ENCODE measurements at regions not wholly inside any gene's neighbourhood (a gene's known extent, or its start where the extent isn't known, plus 50 kb on each side); places are given as distances from the start of the nearest gene placed in this dataset.
A peak's percentile ranks its signal among the peaks of the same experiment; 100 is the strongest.

DNA sequence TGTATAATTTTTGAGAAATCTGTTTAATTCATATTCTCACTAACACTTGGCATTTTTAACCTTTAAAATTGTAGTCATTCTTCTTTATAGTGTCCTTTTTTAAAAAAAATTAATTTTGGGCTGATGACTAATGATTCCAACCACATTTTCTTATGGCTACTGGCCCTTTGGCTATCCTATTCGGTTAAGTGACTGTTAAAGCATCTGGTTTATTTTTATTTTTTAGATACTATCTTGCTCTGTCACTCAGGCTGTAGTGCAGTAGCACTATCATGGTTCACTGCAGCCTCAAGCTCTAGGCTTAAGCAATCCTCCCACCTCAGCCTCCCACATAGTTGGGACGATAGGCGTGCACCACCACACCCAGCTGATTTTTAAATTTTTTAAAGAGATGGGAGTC, 723.2 kb upstream of the CXADR start:
- no peak overlapping the region for H2BK5ac ChIP-seq (ENCODE audit: low read length)
- H3K4me1 ChIP-seq (ENCODE audit: control insufficient read depth in 2 of 2, insufficient read depth in 1 of 2, low read depth in 1 of 2, low read length in 2 of 2), result peaks cover 0 to 4% of the 10 kb centered on the region in 2 donors
- no peak overlapping the region for H3K23ac ChIP-seq (ENCODE audit: low read depth, low read length, poor library complexity)
- no peak for DNase-seq (ENCODE audit: low spot score)
- H3K79me1 ChIP-seq (ENCODE audit: low read depth, low read length), result no peaks in the 10 kb centered on the region
- H4K91ac ChIP-seq (ENCODE audit: low read depth, low read length, poor library complexity), result no peak overlapping the region
- no peak overlapping the region for H3K4me2 ChIP-seq (ENCODE audit: insufficient read depth, low read length, poor library complexity, severe bottlenecking)
- no peak overlapping the region for H3K4me3 ChIP-seq (ENCODE audit: low read length in 2 of 2)
- no peak overlapping the region for H3K27ac ChIP-seq (replicated peaks; ENCODE audit: low read length)
- H3K36me3 ChIP-seq (replicated peaks in 1 of 2; ENCODE audit: control insufficient read depth in 2 of 2, insufficient read depth in 2 of 2, low read length in 2 of 2), result no peaks in the 10 kb centered on the region
- no peak overlapping the region for H3K14ac ChIP-seq (ENCODE audit: low read length)
- no peak overlapping the region for H3K4ac ChIP-seq (ENCODE audit: low read length)
- no peaks in the 10 kb centered on the region for H3K9me3 ChIP-seq (replicated peaks in 1 of 2; ENCODE audit: control insufficient read depth in 2 of 2, insufficient read depth in 1 of 2, low read depth in 1 of 2, low read length in 2 of 2)
- H2BK120ac ChIP-seq (ENCODE audit: low read depth, low read length), result no peak overlapping the region
- H3K18ac ChIP-seq (ENCODE audit: low read length), result no peak overlapping the region
- no peak overlapping the region for H3K9ac ChIP-seq (ENCODE audit: low read depth, low read length, poor library complexity)
- H2BK15ac ChIP-seq (ENCODE audit: low read length), result no peak overlapping the region
- no CpG with 5 or more reads among the region's 3 CpGs for WGBS, 2 donors (ENCODE audit: extremely low coverage in 2 of 2, insufficient read length in 2 of 2, insufficient replicate concordance in 1 of 2)
- no peaks in the 10 kb centered on the region for H3K27me3 ChIP-seq (ENCODE audit: control insufficient read depth in 3 of 3, insufficient read depth in 3 of 3, low read depth in 1 of 3, low read length in 3 of 3)
- no peak overlapping the region for H2AFZ ChIP-seq (ENCODE audit: low read length)
- no peak overlapping the region for H4K8ac ChIP-seq (ENCODE audit: low read depth, low read length)
- H2BK12ac ChIP-seq (ENCODE audit: low read length), result no peak overlapping the region
- no peak overlapping the region for H2AK5ac ChIP-seq (ENCODE audit: low read depth, low read length)

DNA sequence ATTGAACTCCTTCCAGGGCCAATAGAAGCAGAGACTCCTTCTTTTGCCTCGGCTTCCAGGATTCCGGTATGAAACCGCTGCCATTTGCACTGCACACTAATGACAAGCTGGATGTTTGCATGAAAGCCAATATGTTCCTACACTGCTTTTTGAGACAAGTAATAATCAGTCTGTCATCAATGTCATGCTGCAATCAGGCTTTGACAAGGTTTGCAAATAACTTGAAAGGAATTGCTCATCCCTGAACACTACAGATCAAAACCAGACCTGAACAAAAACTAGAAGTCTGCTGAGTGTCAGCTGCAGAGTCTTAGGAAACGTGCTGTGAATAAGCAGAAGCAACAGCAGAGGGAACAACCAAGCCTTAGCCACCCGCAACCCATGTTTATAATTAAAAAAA, 720.7 kb upstream of the CXADR start:
- WGBS, 2 donors (ENCODE audit: extremely low coverage in 2 of 2, insufficient read length in 2 of 2, insufficient replicate concordance in 1 of 2), result no CpG with 5 or more reads among the region's 5 CpGs
- no peak overlapping the region for H2BK15ac ChIP-seq (ENCODE audit: low read length)
- H2BK120ac ChIP-seq (ENCODE audit: low read depth, low read length), result no peak overlapping the region

DNA sequence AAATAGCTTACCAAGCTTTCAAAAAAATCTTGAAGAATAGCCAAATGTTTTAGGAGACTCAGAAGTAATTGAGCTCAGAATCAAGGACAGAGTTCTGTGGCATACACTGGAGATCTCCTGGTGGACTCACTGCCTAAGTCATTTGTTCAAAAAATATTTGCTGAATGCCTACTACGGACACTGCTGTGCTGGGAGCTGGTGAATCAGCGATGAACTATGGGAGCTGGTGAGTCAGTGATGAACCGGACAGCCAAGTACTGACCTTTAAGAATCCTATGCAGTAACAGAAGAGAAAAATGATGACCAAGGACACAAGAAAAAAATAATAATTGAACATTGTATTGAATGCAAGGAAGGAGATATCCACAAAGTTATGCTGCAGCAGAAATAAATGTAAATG, 717.9 kb upstream of the CXADR start:
- no peak overlapping the region for H3K9ac ChIP-seq (ENCODE audit: low read depth, low read length, poor library complexity)
- no peak overlapping the region for H3K4me2 ChIP-seq (ENCODE audit: insufficient read depth, low read length, poor library complexity, severe bottlenecking)
- no peak overlapping the region for H3K4me3 ChIP-seq (ENCODE audit: low read length in 2 of 2)
- H2BK120ac ChIP-seq (ENCODE audit: low read depth, low read length), result no peak overlapping the region
- no peak overlapping the region for H3K4ac ChIP-seq (ENCODE audit: low read length)
- H3K14ac ChIP-seq (ENCODE audit: low read length), result no peak overlapping the region
- no peaks in the 10 kb centered on the region for H3K36me3 ChIP-seq (replicated peaks in 1 of 2; ENCODE audit: control insufficient read depth in 2 of 2, insufficient read depth in 2 of 2, low read length in 2 of 2)
- H3K79me1 ChIP-seq (ENCODE audit: low read depth, low read length), result no peaks in the 10 kb centered on the region
- H2AFZ ChIP-seq (ENCODE audit: low read length), result peak overlapping the region; percentile 46
- H3K4me1 ChIP-seq (ENCODE audit: control insufficient read depth in 2 of 2, insufficient read depth in 1 of 2, low read depth in 1 of 2, low read length in 2 of 2), result peaks cover 0 to 18% of the 10 kb centered on the region in 2 donors
- DNase-seq (ENCODE audit: low spot score), result no peak
- no peak overlapping the region for H3K27ac ChIP-seq (replicated peaks; ENCODE audit: low read length)
- H3K9me3 ChIP-seq (replicated peaks in 1 of 2; ENCODE audit: control insufficient read depth in 2 of 2, insufficient read depth in 1 of 2, low read depth in 1 of 2, low read length in 2 of 2), result no peaks in the 10 kb centered on the region
- H4K91ac ChIP-seq (ENCODE audit: low read depth, low read length, poor library complexity), result no peak overlapping the region
- H3K18ac ChIP-seq (ENCODE audit: low read length), result no peak overlapping the region
- no peak overlapping the region for H2AK5ac ChIP-seq (ENCODE audit: low read depth, low read length)
- no CpG with 5 or more reads among the region's 3 CpGs for WGBS, 2 donors (ENCODE audit: extremely low coverage in 2 of 2, insufficient read length in 2 of 2, insufficient replicate concordance in 1 of 2)
- no peak overlapping the region for H4K8ac ChIP-seq (ENCODE audit: low read depth, low read length)
- H2BK12ac ChIP-seq (ENCODE audit: low read length), result no peak overlapping the region
- H2BK15ac ChIP-seq (ENCODE audit: low read length), result no peak overlapping the region
- H3K27me3 ChIP-seq (ENCODE audit: control insufficient read depth in 3 of 3, insufficient read depth in 3 of 3, low read depth in 1 of 3, low read length in 3 of 3), result no peaks in the 10 kb centered on the region
- H2BK5ac ChIP-seq (ENCODE audit: low read length), result no peak overlapping the region
- H3K23ac ChIP-seq (ENCODE audit: low read depth, low read length, poor library complexity), result no peak overlapping the region

More for the DNA sequence above, 720.7 kb upstream of the CXADR start:
- Histone ChIP-seq H3K36me3 (replicated peaks in 1 of 2; ENCODE audit: control insufficient read depth in 2 of 2, insufficient read depth in 2 of 2, low read length in 2 of 2) (no peaks in the 10 kb centered on the region), H3K9me3 (replicated peaks in 1 of 2; ENCODE audit: control insufficient read depth in 2 of 2, insufficient read depth in 1 of 2, low read depth in 1 of 2, low read length in 2 of 2) (no peaks in the 10 kb centered on the region), H3K4me1 (ENCODE audit: control insufficient read depth in 2 of 2, insufficient read depth in 1 of 2, low read depth in 1 of 2, low read length in 2 of 2) (peaks cover 0 to 14% of the 10 kb centered on the region in 2 donors), H2BK5ac (ENCODE audit: low read length) (no peak overlapping the region), H3K4ac (ENCODE audit: low read length) (no peak overlapping the region), H3K18ac (ENCODE audit: low read length) (no peak overlapping the region), H3K79me1 (ENCODE audit: low read depth, low read length) (no peaks in the 10 kb centered on the region), H3K23ac (ENCODE audit: low read depth, low read length, poor library complexity) (no peak overlapping the region), H2BK12ac (ENCODE audit: low read length) (no peak overlapping the region), H3K4me3 (ENCODE audit: low read length in 2 of 2) (no peak overlapping the region), H3K27me3 (ENCODE audit: control insufficient read depth in 3 of 3, insufficient read depth in 3 of 3, low read depth in 1 of 3, low read length in 3 of 3) (no peaks in the 10 kb centered on the region), H3K14ac (ENCODE audit: low read length) (no peak overlapping the region), H3K9ac (ENCODE audit: low read depth, low read length, poor library complexity) (no peak overlapping the region), H3K4me2 (ENCODE audit: insufficient read depth, low read length, poor library complexity, severe bottlenecking) (no peak overlapping the region), H3K27ac (replicated peaks; ENCODE audit: low read length) (no peak overlapping the region), H2AK5ac (ENCODE audit: low read depth, low read length) (no peak overlapping the region), H4K91ac (ENCODE audit: low read depth, low read length, poor library complexity) (no peak overlapping the region), H4K8ac (ENCODE audit: low read depth, low read length) (no peak overlapping the region), H2AFZ (ENCODE audit: low read length) (peak overlapping the region; percentile 57)
- DNase-seq (ENCODE audit: low spot score), result no peak

DNA sequence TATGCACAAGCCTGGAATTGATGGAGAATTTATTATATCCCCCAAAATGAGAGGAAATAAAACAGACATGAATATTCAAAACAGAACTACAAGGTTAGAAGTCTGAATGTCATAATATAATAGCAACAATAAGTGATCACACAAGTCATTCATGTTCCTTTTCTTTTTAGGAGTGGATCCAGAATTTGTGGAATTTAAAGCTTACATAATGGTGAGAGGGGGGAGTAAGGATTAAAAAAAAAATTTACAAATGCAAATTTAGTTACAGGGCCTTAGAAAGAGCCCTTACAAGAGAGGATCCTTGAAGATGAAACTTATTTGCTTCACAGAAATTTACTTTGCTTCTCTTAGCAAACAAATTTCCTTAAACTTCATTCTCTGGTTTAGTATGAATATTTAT, 716.1 kb upstream of the CXADR start:
- no peak overlapping the region for H3K4me2 ChIP-seq (ENCODE audit: insufficient read depth, low read length, poor library complexity, severe bottlenecking)
- H3K23ac ChIP-seq (ENCODE audit: low read depth, low read length, poor library complexity), result no peak overlapping the region
- H3K4ac ChIP-seq (ENCODE audit: low read length), result no peak overlapping the region
- no peak overlapping the region for H3K18ac ChIP-seq (ENCODE audit: low read length)
- no peak overlapping the region for H2AK5ac ChIP-seq (ENCODE audit: low read depth, low read length)
- no peaks in the 10 kb centered on the region for H3K9me3 ChIP-seq (replicated peaks in 1 of 2; ENCODE audit: control insufficient read depth in 2 of 2, insufficient read depth in 1 of 2, low read depth in 1 of 2, low read length in 2 of 2)
- no peak for DNase-seq (ENCODE audit: low spot score)
- no peak overlapping the region for H2BK15ac ChIP-seq (ENCODE audit: low read length)
- peaks cover 0 to 18% of the 10 kb centered on the region in 2 donors for H3K4me1 ChIP-seq (ENCODE audit: control insufficient read depth in 2 of 2, insufficient read depth in 1 of 2, low read depth in 1 of 2, low read length in 2 of 2)
- H2AFZ ChIP-seq (ENCODE audit: low read length), result no peak overlapping the region
- no peak overlapping the region for H4K91ac ChIP-seq (ENCODE audit: low read depth, low read length, poor library complexity)
- no peak overlapping the region for H4K8ac ChIP-seq (ENCODE audit: low read depth, low read length)
- H3K27ac ChIP-seq (replicated peaks; ENCODE audit: low read length), result no peak overlapping the region
- no peaks in the 10 kb centered on the region for H3K36me3 ChIP-seq (replicated peaks in 1 of 2; ENCODE audit: control insufficient read depth in 2 of 2, insufficient read depth in 2 of 2, low read length in 2 of 2)
- no peak overlapping the region for H3K4me3 ChIP-seq (ENCODE audit: low read length in 2 of 2)
- no peak overlapping the region for H2BK120ac ChIP-seq (ENCODE audit: low read depth, low read length)
- no peaks in the 10 kb centered on the region for H3K79me1 ChIP-seq (ENCODE audit: low read depth, low read length)
- H3K9ac ChIP-seq (ENCODE audit: low read depth, low read length, poor library complexity), result no peak overlapping the region
- H2BK5ac ChIP-seq (ENCODE audit: low read length), result no peak overlapping the region
- H3K27me3 ChIP-seq (ENCODE audit: control insufficient read depth in 3 of 3, insufficient read depth in 3 of 3, low read depth in 1 of 3, low read length in 3 of 3), result no peaks in the 10 kb centered on the region
- no peak overlapping the region for H2BK12ac ChIP-seq (ENCODE audit: low read length)
- H3K14ac ChIP-seq (ENCODE audit: low read length), result no peak overlapping the region

All from neuronal stem cell (in vitro differentiated cells).